ENCODE measurements at regions not wholly inside any gene's neighbourhood (a gene's known extent, or its start where the extent isn't known, plus 50 kb on each side); places are given as distances from the start of the nearest gene placed in this dataset.

- Histone ChIP-seq H2AFZ (ENCODE audit: low read length) (no peak overlapping the region), H3K9me3 (ENCODE audit: low read length) (no peaks in the 10 kb centered on the region), H3K27me3 (ENCODE audit: low read length) (no peaks in the 10 kb centered on the region), H3K4me1 (ENCODE audit: low read length) (peaks cover 8% of the 10 kb centered on the region), H3K9me2 (replicated peaks; ENCODE audit: insufficient read depth, low read length) (no peaks in the 10 kb centered on the region), H3K79me2 (ENCODE audit: low read length) (no peaks in the 10 kb centered on the region), H3K27ac (ENCODE audit: low read length) (no peak overlapping the region), H3K9ac (ENCODE audit: low read length) (no peak overlapping the region), H3K36me3 (ENCODE audit: insufficient read depth, low read length) (no peaks in the 10 kb centered on the region), H3K4me2 (ENCODE audit: low read depth, low read length, poor library complexity, severe bottlenecking) (no peak overlapping the region), H3K4me3 (ENCODE audit: low read length) (no peak overlapping the region), H4K20me1 (ENCODE audit: insufficient read depth, low read depth, low read length) (no peaks in the 10 kb centered on the region)
- DNase-seq = no peak
These were observed 190.3 kb upstream of the ZC3H12A start for GRCh38 chr1:37284053-37284452.

GRCh38 chr1:37286881-37287280, 187.5 kb upstream of the ZC3H12A start:
- H3K9me3 ChIP-seq (ENCODE audit: low read length) = no peaks in the 10 kb centered on the region
- no peak overlapping the region for H3K4me2 ChIP-seq (ENCODE audit: low read depth, low read length, poor library complexity, severe bottlenecking)
- H3K27ac ChIP-seq (ENCODE audit: low read length) = no peak overlapping the region
- H3K9me2 ChIP-seq (replicated peaks; ENCODE audit: insufficient read depth, low read length) = no peaks in the 10 kb centered on the region
- H4K20me1 ChIP-seq (ENCODE audit: insufficient read depth, low read depth, low read length) = no peaks in the 10 kb centered on the region
- H3K36me3 ChIP-seq (ENCODE audit: insufficient read depth, low read length) = no peaks in the 10 kb centered on the region
- no peaks in the 10 kb centered on the region for H3K27me3 ChIP-seq (ENCODE audit: low read length)
- no peak for DNase-seq
- no peaks in the 10 kb centered on the region for H3K79me2 ChIP-seq (ENCODE audit: low read length)
- H3K4me1 ChIP-seq (ENCODE audit: low read length) = peaks cover 15% of the 10 kb centered on the region
- no peak overlapping the region for H3K4me3 ChIP-seq (ENCODE audit: low read length)
- no peak overlapping the region for H3K9ac ChIP-seq (ENCODE audit: low read length)
- no peak overlapping the region for H2AFZ ChIP-seq (ENCODE audit: low read length)

- no peak overlapping the region for H3K4me3 ChIP-seq (ENCODE audit: low read length)
- H3K9ac ChIP-seq (ENCODE audit: low read length) = peak overlapping the region; percentile 61
- no peaks in the 10 kb centered on the region for H3K36me3 ChIP-seq (ENCODE audit: insufficient read depth, low read length)
- peak overlapping the region; percentile 73 for H2AFZ ChIP-seq (ENCODE audit: low read length)
- H3K4me2 ChIP-seq (ENCODE audit: low read depth, low read length, poor library complexity, severe bottlenecking) = peak overlapping the region; percentile 43
- no peaks in the 10 kb centered on the region for H3K9me2 ChIP-seq (replicated peaks; ENCODE audit: insufficient read depth, low read length)
- peak; percentile 95 for DNase-seq
- H4K20me1 ChIP-seq (ENCODE audit: insufficient read depth, low read depth, low read length) = no peaks in the 10 kb centered on the region
- H3K9me3 ChIP-seq (ENCODE audit: low read length) = no peaks in the 10 kb centered on the region
- no peaks in the 10 kb centered on the region for H3K27me3 ChIP-seq (ENCODE audit: low read length)
- H3K79me2 ChIP-seq (ENCODE audit: low read length) = no peaks in the 10 kb centered on the region
- H3K27ac ChIP-seq (ENCODE audit: low read length) = peak overlapping the region; percentile 51
- H3K4me1 ChIP-seq (ENCODE audit: low read length) = peaks cover 15% of the 10 kb centered on the region
These were observed 185.5 kb upstream of the ZC3H12A start for GRCh38 chr1:37288900-37289299.

- H3K79me2 ChIP-seq (ENCODE audit: low read length) = no peaks in the 10 kb centered on the region
- H3K4me2 ChIP-seq (ENCODE audit: low read depth, low read length, poor library complexity, severe bottlenecking) = no peak overlapping the region
- H3K36me3 ChIP-seq (ENCODE audit: insufficient read depth, low read length) = no peaks in the 10 kb centered on the region
- H2AFZ ChIP-seq (ENCODE audit: low read length) = no peak overlapping the region
- H4K20me1 ChIP-seq (ENCODE audit: insufficient read depth, low read depth, low read length) = no peaks in the 10 kb centered on the region
- no peaks in the 10 kb centered on the region for H3K9me2 ChIP-seq (replicated peaks; ENCODE audit: insufficient read depth, low read length)
- H3K4me3 ChIP-seq (ENCODE audit: low read length) = no peak overlapping the region
- peaks cover 15% of the 10 kb centered on the region for H3K4me1 ChIP-seq (ENCODE audit: low read length)
- H3K27me3 ChIP-seq (ENCODE audit: low read length) = no peaks in the 10 kb centered on the region
- no peak for DNase-seq
- H3K9ac ChIP-seq (ENCODE audit: low read length) = no peak overlapping the region
- H3K27ac ChIP-seq (ENCODE audit: low read length) = no peak overlapping the region
- no peaks in the 10 kb centered on the region for H3K9me3 ChIP-seq (ENCODE audit: low read length)
These were observed 183.7 kb upstream of the ZC3H12A start for GRCh38 chr1:37290718-37291117.

- Histone ChIP-seq H3K27ac (ENCODE audit: low read length) (no peak overlapping the region), H3K9me3 (ENCODE audit: low read length) (no peaks in the 10 kb centered on the region), H3K4me1 (ENCODE audit: low read length) (peaks cover 15% of the 10 kb centered on the region), H3K4me3 (ENCODE audit: low read length) (no peak overlapping the region), H3K27me3 (ENCODE audit: low read length) (no peaks in the 10 kb centered on the region), H2AFZ (ENCODE audit: low read length) (no peak overlapping the region), H3K36me3 (ENCODE audit: insufficient read depth, low read length) (no peaks in the 10 kb centered on the region), H4K20me1 (ENCODE audit: insufficient read depth, low read depth, low read length) (no peaks in the 10 kb centered on the region), H3K79me2 (ENCODE audit: low read length) (no peaks in the 10 kb centered on the region), H3K9me2 (replicated peaks; ENCODE audit: insufficient read depth, low read length) (no peaks in the 10 kb centered on the region), H3K4me2 (ENCODE audit: low read depth, low read length, poor library complexity, severe bottlenecking) (no peak overlapping the region), H3K9ac (ENCODE audit: low read length) (no peak overlapping the region)
- DNase-seq = no peak
These were observed 181.6 kb upstream of the ZC3H12A start for GRCh38 chr1:37292789-37293188.

GRCh38 chr1:37294096-37294495, 180.3 kb upstream of the ZC3H12A start:
- Histone ChIP-seq H3K27me3 (ENCODE audit: low read length) (no peaks in the 10 kb centered on the region), H3K4me1 (ENCODE audit: low read length) (peaks cover 6% of the 10 kb centered on the region), H3K4me3 (ENCODE audit: low read length) (no peak overlapping the region), H3K4me2 (ENCODE audit: low read depth, low read length, poor library complexity, severe bottlenecking) (no peak overlapping the region), H3K79me2 (ENCODE audit: low read length) (no peaks in the 10 kb centered on the region), H4K20me1 (ENCODE audit: insufficient read depth, low read depth, low read length) (no peaks in the 10 kb centered on the region), H3K9ac (ENCODE audit: low read length) (no peak overlapping the region), H3K9me2 (replicated peaks; ENCODE audit: insufficient read depth, low read length) (no peaks in the 10 kb centered on the region), H3K9me3 (ENCODE audit: low read length) (no peaks in the 10 kb centered on the region), H2AFZ (ENCODE audit: low read length) (no peak overlapping the region), H3K27ac (ENCODE audit: low read length) (no peak overlapping the region), H3K36me3 (ENCODE audit: insufficient read depth, low read length) (no peaks in the 10 kb centered on the region)
- no peak for DNase-seq

GRCh38 chr1:37294529-37294928, 179.9 kb upstream of the ZC3H12A start:
- DNase-seq = no peak
- Histone ChIP-seq H3K4me3 (ENCODE audit: low read length) (no peak overlapping the region), H3K4me1 (ENCODE audit: low read length) (peaks cover 2% of the 10 kb centered on the region), H3K79me2 (ENCODE audit: low read length) (no peaks in the 10 kb centered on the region), H3K27me3 (ENCODE audit: low read length) (no peaks in the 10 kb centered on the region), H3K9me3 (ENCODE audit: low read length) (no peaks in the 10 kb centered on the region), H3K36me3 (ENCODE audit: insufficient read depth, low read length) (no peaks in the 10 kb centered on the region), H3K4me2 (ENCODE audit: low read depth, low read length, poor library complexity, severe bottlenecking) (no peak overlapping the region), H3K27ac (ENCODE audit: low read length) (no peak overlapping the region), H2AFZ (ENCODE audit: low read length) (no peak overlapping the region), H4K20me1 (ENCODE audit: insufficient read depth, low read depth, low read length) (no peaks in the 10 kb centered on the region), H3K9ac (ENCODE audit: low read length) (no peak overlapping the region), H3K9me2 (replicated peaks; ENCODE audit: insufficient read depth, low read length) (no peaks in the 10 kb centered on the region)

GRCh38 chr1:37298769-37299168, 175.6 kb upstream of the ZC3H12A start:
- no peaks in the 10 kb centered on the region for H4K20me1 ChIP-seq (ENCODE audit: insufficient read depth, low read depth, low read length)
- no peak overlapping the region for H2AFZ ChIP-seq (ENCODE audit: low read length)
- no peaks in the 10 kb centered on the region for H3K79me2 ChIP-seq (ENCODE audit: low read length)
- no peaks in the 10 kb centered on the region for H3K27me3 ChIP-seq (ENCODE audit: low read length)
- H3K4me2 ChIP-seq (ENCODE audit: low read depth, low read length, poor library complexity, severe bottlenecking) = no peak overlapping the region
- H3K36me3 ChIP-seq (ENCODE audit: insufficient read depth, low read length) = no peaks in the 10 kb centered on the region
- DNase-seq = no peak
- H3K4me1 ChIP-seq (ENCODE audit: low read length) = no peaks in the 10 kb centered on the region
- H3K4me3 ChIP-seq (ENCODE audit: low read length) = no peak overlapping the region
- H3K27ac ChIP-seq (ENCODE audit: low read length) = no peak overlapping the region
- H3K9me2 ChIP-seq (replicated peaks; ENCODE audit: insufficient read depth, low read length) = no peaks in the 10 kb centered on the region
- no peak overlapping the region for H3K9ac ChIP-seq (ENCODE audit: low read length)
- H3K9me3 ChIP-seq (ENCODE audit: low read length) = no peaks in the 10 kb centered on the region

GRCh38 chr1:37299216-37299615, 175.2 kb upstream of the ZC3H12A start:
- no peak overlapping the region for H3K9ac ChIP-seq (ENCODE audit: low read length)
- no peak overlapping the region for H2AFZ ChIP-seq (ENCODE audit: low read length)
- no peaks in the 10 kb centered on the region for H3K4me1 ChIP-seq (ENCODE audit: low read length)
- no peaks in the 10 kb centered on the region for H3K9me2 ChIP-seq (replicated peaks; ENCODE audit: insufficient read depth, low read length)
- H3K27me3 ChIP-seq (ENCODE audit: low read length) = no peaks in the 10 kb centered on the region
- H3K36me3 ChIP-seq (ENCODE audit: insufficient read depth, low read length) = no peaks in the 10 kb centered on the region
- no peaks in the 10 kb centered on the region for H3K79me2 ChIP-seq (ENCODE audit: low read length)
- no peak overlapping the region for H3K4me2 ChIP-seq (ENCODE audit: low read depth, low read length, poor library complexity, severe bottlenecking)
- no peaks in the 10 kb centered on the region for H4K20me1 ChIP-seq (ENCODE audit: insufficient read depth, low read depth, low read length)
- H3K27ac ChIP-seq (ENCODE audit: low read length) = no peak overlapping the region
- H3K4me3 ChIP-seq (ENCODE audit: low read length) = no peak overlapping the region
- no peaks in the 10 kb centered on the region for H3K9me3 ChIP-seq (ENCODE audit: low read length)
- no peak for DNase-seq
